GM18526 (cell line): ENCODE measurements at regions not wholly inside any gene's neighbourhood (a gene's known extent, or its start where the extent isn't known, plus 50 kb on each side); places are given as distances from the start of the nearest gene placed in this dataset.

Experiments
- POLR2A ChIP-seq: IDR thresholded peaks from 3 replicates; pipeline ENCODE4 v1.6.1; 2011; ENCODE audit not compliant: insufficient read length; ENCODE audit errors: extremely low read depth

DNA sequence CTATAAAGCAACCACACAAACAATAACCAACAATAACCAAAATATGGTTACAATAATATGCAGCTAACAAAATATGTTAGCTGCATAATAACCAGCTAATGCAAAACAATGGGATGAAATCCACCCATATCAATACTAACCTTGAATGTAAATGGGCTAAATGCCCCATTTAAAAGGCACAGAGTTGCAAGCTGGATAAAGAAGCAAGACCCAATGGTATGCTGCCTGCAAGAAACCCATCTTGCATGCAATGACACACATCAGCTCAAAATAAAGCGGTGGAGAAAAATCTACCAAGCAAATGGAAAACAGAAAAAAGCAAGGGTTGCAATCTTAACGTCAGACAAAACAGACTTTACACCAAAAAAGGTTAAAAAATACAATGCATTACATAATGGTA lies 316.5 kb upstream of the NR5A2 start:
- TF ChIP-seq POLR2A = no peak

DNA sequence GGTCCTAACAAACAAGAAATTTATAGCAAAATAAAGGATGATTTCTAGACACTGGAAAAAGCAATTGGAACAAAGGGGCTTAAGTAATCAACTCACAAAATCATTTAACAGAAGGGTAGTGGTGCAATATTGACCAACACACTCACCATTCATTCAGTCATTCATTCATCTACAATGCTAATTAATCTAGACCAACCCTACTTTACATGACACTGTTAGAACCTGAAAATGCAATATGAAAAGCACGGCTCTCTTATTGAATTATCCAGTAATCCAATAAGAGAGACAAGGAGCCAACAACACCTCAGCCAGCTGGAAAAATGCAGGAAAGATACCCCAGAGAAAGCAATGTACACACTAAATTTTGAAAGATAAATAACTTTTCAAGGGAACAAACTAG lies 310.8 kb upstream of the NR5A2 start:
- no peak for TF ChIP-seq POLR2A

DNA sequence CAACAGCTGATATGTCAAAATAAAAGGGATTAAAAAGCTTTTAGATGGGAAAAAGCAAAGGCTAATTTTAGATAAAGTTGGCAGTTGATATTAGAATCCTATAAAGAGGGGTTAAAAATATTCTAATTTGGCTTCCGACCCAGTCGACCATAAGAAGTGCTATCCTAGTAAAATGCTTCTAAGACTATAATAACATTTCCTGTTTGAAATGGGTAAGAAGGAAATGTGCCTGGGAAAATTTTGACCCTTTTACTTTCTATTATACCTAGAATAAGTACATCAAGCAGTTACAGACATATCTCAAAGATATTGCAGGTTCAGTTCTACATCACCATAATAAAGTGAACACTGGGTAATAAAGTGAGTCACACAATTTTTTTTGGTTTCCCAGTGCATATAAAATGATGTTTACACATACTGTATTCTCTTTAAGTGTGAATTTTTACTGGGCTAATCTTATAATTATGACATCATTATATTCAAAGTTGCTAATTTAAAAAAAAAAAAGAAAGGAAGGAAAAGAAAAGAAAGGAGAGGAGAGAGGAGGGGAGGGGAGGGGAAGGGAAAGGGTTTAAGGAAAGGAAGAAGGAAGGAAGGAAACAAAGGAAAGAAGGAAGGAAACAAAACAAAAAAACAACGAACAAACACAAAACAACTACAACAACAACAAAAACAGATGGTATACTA lies 308.2 kb upstream of the NR5A2 start:
- TF ChIP-seq POLR2A = no peak

DNA sequence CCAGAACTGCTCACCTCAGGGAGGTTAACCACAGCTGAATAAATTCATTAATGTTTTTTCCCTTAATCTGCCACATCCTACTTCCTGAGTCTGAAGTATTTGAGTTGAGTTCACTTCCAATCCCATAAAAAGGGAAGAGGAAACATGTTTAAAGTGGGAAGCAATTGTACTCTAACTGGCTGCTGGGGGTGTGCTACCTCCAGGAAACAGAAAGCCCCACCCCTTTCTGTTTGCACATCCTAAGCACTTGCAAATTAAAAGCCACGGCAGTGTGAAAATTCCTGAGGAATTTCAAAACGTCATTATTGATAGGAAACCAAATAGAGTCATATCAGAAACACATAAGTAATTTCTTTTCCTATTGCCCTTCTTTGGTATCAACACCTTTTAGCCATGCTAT lies 307.0 kb upstream of the NR5A2 start:
- TF ChIP-seq POLR2A = no peak

- no peak for TF ChIP-seq POLR2A
Measured at GRCh38 chr1:199721001-199721400, 306.5 kb upstream of the NR5A2 start.

- no peak for TF ChIP-seq POLR2A
Measured at GRCh38 chr1:199723250-199723956, 304.1 kb upstream of the NR5A2 start.

- TF ChIP-seq POLR2A = no peak
Measured at GRCh38 chr1:199724049-199724448, 303.5 kb upstream of the NR5A2 start.

DNA sequence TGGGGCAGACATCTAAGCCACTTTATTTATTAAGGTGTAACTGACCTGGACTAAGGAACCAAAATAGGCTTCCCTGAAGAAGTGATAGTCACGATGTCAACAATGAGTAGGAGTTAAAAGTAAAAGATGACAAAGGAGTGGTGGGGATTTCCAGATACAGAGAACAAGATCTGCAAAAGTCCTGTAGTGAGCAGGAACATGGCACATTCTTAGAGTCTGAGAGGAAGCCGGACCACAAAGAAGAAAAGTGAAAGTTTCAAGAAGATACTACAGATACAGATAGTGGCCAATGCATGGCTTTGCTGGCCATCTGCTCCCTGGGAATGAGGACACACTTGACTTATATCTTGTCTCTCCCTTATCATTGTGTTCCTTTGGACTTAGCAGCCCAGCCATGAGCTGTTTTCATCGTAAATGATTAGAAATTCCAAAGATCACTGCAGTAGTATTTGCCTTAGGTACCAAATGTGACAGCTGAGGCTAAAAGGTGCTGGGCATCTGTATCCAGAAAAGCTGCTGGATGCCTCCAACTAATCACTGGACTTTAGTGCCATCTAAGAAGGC lies 302.4 kb upstream of the NR5A2 start:
- no peak for TF ChIP-seq POLR2A

DNA sequence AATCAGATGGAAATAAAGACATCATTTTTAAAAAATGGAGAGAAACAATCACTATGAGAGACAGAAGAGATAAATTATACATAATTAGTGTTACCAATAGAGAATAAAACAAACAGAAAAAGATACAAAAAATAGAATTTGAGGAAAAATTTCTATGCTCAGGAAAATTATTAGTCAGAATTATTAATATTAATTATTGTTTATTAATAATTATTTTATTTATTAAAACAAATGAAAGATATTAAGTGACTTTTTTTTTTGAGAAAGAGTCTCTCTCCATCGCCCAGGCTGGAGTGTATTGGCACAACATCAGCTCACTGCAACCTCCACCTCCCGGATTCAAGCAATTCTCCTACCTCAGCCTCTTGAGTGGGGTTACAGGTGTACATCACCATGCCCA lies 299.8 kb upstream of the NR5A2 start:
- no peak for TF ChIP-seq POLR2A

DNA sequence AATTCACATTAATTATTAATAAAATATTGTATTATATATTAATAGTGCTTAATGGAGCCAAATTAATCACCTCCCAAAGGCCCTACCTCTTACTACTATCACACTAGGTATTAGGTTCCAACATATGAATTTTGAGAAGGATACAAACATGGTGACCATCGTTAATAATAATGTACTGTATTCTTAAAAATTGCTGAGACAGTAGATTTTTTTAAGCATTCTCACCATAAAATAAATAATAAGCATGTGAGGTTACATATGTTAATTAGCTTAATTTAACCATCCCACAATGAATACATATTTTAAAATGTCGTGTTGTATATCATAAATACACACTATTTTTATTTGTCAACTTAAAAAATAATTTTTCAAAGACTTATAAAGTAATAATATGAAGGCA lies 299.2 kb upstream of the NR5A2 start:
- no peak for TF ChIP-seq POLR2A

GRCh38 chr1:199733125-199733524 lies 294.4 kb upstream of the NR5A2 start:
- no peak for TF ChIP-seq POLR2A

DNA sequence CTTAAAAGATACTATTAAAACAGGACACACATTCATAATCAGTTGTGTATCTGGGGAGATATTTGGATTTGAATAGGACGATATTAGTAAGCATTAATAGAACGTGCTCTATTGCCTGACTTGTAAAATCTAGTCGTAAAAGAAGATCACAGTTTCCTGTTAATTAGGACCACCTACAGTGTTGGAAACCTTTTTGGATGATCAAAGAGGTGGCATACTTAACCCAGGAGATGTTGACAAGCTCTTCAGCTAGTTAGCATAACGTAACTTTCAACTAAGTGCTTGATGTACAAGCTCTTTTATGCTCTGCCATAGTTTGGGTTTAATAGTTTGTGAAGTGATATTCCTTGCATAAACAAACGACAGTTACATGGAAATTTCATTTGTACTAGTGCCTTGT lies 293.3 kb upstream of the NR5A2 start:
- no peak for TF ChIP-seq POLR2A

GRCh38 chr1:199735660-199736059 lies 291.9 kb upstream of the NR5A2 start:
- no peak for TF ChIP-seq POLR2A

DNA sequence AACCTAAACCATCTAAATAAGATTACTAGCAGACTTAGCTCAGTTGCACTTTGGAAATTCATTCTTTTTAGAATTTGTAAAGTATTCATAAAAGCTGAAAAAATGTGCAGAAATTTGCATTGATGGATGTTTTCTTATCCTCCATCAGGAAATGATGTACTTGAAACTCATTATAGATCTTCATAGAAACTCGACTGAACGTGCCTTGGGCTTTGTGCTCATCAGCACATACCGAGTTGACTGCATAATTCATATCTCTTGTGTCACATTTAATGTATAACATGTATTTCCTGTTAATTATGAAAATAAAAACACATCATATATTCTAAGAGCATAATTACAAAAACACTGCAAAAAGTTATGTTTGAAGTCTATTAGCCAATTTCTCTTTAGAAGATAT lies 290.9 kb upstream of the NR5A2 start:
- no peak for TF ChIP-seq POLR2A

DNA sequence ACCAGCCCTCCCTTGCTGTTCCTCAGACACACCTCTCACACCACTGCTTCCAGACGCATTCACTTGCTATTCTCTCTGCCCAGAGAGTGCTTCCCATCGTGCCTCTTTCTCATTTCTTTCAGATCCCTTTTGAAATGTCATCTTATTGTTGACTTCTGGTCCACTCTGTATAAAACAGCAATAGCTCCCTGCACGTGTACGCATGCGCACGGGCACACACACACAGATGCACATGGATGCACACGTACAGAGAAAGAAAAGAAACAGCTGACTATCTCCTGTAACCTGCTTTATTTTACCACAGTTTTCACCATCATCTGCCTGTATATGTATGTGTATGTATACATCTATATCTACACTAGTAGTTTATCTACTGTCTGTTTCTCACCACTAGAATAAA lies 285.9 kb upstream of the NR5A2 start:
- no peak for TF ChIP-seq POLR2A

DNA sequence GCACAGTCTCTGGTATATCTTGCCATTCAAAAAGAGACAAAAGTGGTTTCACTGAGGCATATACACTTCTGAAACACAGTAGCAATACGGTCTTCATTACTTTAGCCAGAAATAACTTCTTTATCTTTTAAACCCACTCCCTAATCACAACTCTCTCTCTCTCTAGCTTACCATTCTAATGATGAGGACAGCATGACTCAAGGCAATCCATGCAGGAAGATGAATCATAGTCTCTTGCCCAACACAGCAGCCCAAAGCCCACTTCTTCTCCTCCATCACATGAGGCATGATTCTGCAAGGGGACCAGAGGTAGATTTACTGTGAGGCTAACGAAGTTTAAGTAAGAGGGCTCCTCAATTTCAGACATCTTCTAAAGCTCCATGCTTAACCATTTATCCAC lies 285.0 kb upstream of the NR5A2 start:
- no peak for TF ChIP-seq POLR2A

- no peak for TF ChIP-seq POLR2A
Measured at GRCh38 chr1:199743227-199743626, 284.3 kb upstream of the NR5A2 start.
